KMS-11 (cell line): ENCODE measurements at regions not wholly inside any gene's neighbourhood (a gene's known extent, or its start where the extent isn't known, plus 50 kb on each side); places are given as distances from the start of the nearest gene placed in this dataset.

Source experiments
- H2AFZ ChIP-seq: fragments of 200-600 bp; sonication (generic); 2 replicates; pipeline ENCODE4 v1.6.1; 2016; ENCODE audit warnings: antibody characterized with exemption, mixed run types, low read depth
- H3K27ac ChIP-seq: fragments of 200-600 bp; sonication (generic); 2 replicates; pipeline ENCODE4 v1.6.1; 2016; ENCODE audit warnings: mild to moderate bottlenecking, mixed run types
- H3K27me3 ChIP-seq: fragments of 200-600 bp; sonication (generic); 2 replicates; pipeline ENCODE4 v1.6.1; 2017; ENCODE audit warnings: mild to moderate bottlenecking, low read depth, mixed run types, moderate library complexity; ENCODE audit not compliant: insufficient read depth
- H3K36me3 ChIP-seq: fragments of 200-600 bp; sonication (generic); 2 replicates; pipeline ENCODE4 v1.6.1; 2017; ENCODE audit warnings: mild to moderate bottlenecking, mixed run types; ENCODE audit not compliant: insufficient read depth
- H3K4me1 ChIP-seq: fragments of 200-600 bp; sonication (generic); 2 replicates; pipeline ENCODE4 v1.6.1; 2016; ENCODE audit warnings: mild to moderate bottlenecking, low read depth, mixed run types; ENCODE audit not compliant: poor library complexity, severe bottlenecking
- H3K4me2 ChIP-seq: fragments of 200-600 bp; sonication (generic); 2 replicates; pipeline ENCODE4 v1.7.0; 2016; ENCODE audit warnings: mild to moderate bottlenecking, mixed run types
- H3K4me3 ChIP-seq: fragments of 200-600 bp; sonication (generic); IDR thresholded peaks from 2 replicates; pipeline ENCODE4 v1.6.1; 2017; ENCODE audit warnings: low read depth, low read length, mixed read lengths; ENCODE audit not compliant: insufficient read depth
- H3K79me2 ChIP-seq: fragments of 200-600 bp; sonication (generic); 2 replicates; pipeline ENCODE4 v1.6.1; 2016; ENCODE audit warnings: low read depth, mixed run types; ENCODE audit not compliant: insufficient read depth
- H3K9ac ChIP-seq: fragments of 200-600 bp; sonication (generic); 2 replicates; pipeline ENCODE4 v1.6.1; 2016; ENCODE audit warnings: mild to moderate bottlenecking, mixed run types
- H4K20me1 ChIP-seq: fragments of 200-600 bp; sonication (generic); 2 replicates; pipeline ENCODE4 v1.6.1; 2016; ENCODE audit warnings: mild to moderate bottlenecking, mixed run types; ENCODE audit not compliant: insufficient read depth
- CTCF ChIP-seq: fragments of 200-600 bp; sonication (generic); conservative IDR thresholded peaks from 2 replicates; pipeline ENCODE4 v1.6.1; 2017; ENCODE audit warnings: low read depth, mild to moderate bottlenecking, antibody characterized with exemption, low read length, moderate library complexity, mixed read lengths

GRCh38 chr17:79415365-79415764 is 195.5 kb downstream of the RBFOX3 start:
- peaks cover 96% of the 10 kb centered on the region for H3K27me3 ChIP-seq
- no peak overlapping the region for H3K4me2 ChIP-seq
- H2AFZ ChIP-seq: no peak overlapping the region
- H3K79me2 ChIP-seq: no peaks in the 10 kb centered on the region
- H3K36me3 ChIP-seq: no peaks in the 10 kb centered on the region
- H3K9ac ChIP-seq: no peak overlapping the region
- no peak overlapping the region for H3K27ac ChIP-seq
- TF ChIP-seq CTCF: no peak
- H4K20me1 ChIP-seq: no peaks in the 10 kb centered on the region
- no peak overlapping the region for H3K4me3 ChIP-seq
- no peaks in the 10 kb centered on the region for H3K4me1 ChIP-seq

GRCh38 chr17:79414793-79415211 is 196.0 kb downstream of the RBFOX3 start:
- Histone ChIP-seq H3K4me1 (no peaks in the 10 kb centered on the region), H3K4me2 (no peak overlapping the region), H3K4me3 (no peak overlapping the region), H2AFZ (no peak overlapping the region), H3K36me3 (no peaks in the 10 kb centered on the region), H3K9ac (no peak overlapping the region), H3K79me2 (no peaks in the 10 kb centered on the region), H3K27ac (no peak overlapping the region), H3K27me3 (peaks cover 96% of the 10 kb centered on the region), H4K20me1 (no peaks in the 10 kb centered on the region)
- TF ChIP-seq CTCF: no peak

GRCh38 chr17:79414063-79414792 is 196.6 kb downstream of the RBFOX3 start:
- Histone ChIP-seq H3K36me3 (no peaks in the 10 kb centered on the region), H3K9ac (no peak overlapping the region), H3K27me3 (peaks cover 96% of the 10 kb centered on the region), H3K79me2 (no peaks in the 10 kb centered on the region), H3K27ac (no peak overlapping the region), H3K4me1 (no peaks in the 10 kb centered on the region), H3K4me2 (no peak overlapping the region), H2AFZ (no peak overlapping the region), H3K4me3 (no peak overlapping the region), H4K20me1 (no peaks in the 10 kb centered on the region)
- TF ChIP-seq CTCF: no peak

GRCh38 chr17:79413611-79414010 is 197.2 kb downstream of the RBFOX3 start:
- Histone ChIP-seq H3K4me2 (no peak overlapping the region), H3K27me3 (peaks cover 96% of the 10 kb centered on the region), H3K4me3 (no peak overlapping the region), H3K4me1 (no peaks in the 10 kb centered on the region), H3K36me3 (no peaks in the 10 kb centered on the region), H4K20me1 (no peaks in the 10 kb centered on the region), H3K27ac (no peak overlapping the region), H3K79me2 (no peaks in the 10 kb centered on the region), H2AFZ (no peak overlapping the region), H3K9ac (no peak overlapping the region)
- no peak for TF ChIP-seq CTCF
